ENCODE measurements at regions not wholly inside any gene's neighbourhood (a gene's known extent, or its start where the extent isn't known, plus 50 kb on each side); places are given as distances from the start of the nearest gene placed in this dataset.
"Not testable (repeated sequence)": the region's sequence is repeated elsewhere in the genome, so short reads cannot be mapped to it uniquely, and the experiment has no call there.

DNA sequence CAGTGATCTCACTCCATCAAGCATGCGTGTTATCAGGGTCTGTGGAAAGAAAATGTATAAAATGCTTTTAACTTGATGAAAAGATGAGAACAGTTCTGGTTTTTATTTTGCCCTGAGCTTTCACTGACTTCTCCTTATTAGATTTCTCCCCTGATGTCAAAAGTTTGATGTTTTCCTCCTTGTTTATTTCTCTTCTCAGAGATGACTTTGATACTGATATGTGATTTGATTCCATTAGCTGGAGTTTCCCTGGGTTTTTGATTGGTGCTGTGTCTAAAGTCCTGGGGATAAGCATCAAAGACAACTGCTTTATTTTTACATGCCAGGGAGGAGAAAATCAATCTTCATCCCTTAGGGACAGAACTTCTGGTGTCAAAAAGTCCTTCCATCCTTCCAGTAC lies 510.0 kb downstream of the KCTD16 start:
- Mint-ChIP-seq H3K27me3 (ENCODE audit: low read depth) (no peaks in the 10 kb centered on the region), H3K9me3 (peaks cover 17% of the 10 kb centered on the region), H3K27ac (no peak overlapping the region), H3K36me3 (ENCODE audit: low read depth) (no peaks in the 10 kb centered on the region), H3K4me1 (ENCODE audit: low read depth) (no peaks in the 10 kb centered on the region), H3K4me3 (ENCODE audit: low read depth) (no peak overlapping the region)
- no peak for DNase-seq (ENCODE audit: low spot score)
- intact Hi-C loops (cut with micrococcal nuclease), result no loop called here

GRCh38 chr5:144671066-144671465 lies 500.4 kb downstream of the KCTD16 start:
- no peak overlapping the region for H3K27ac Mint-ChIP-seq
- H3K9me3 Mint-ChIP-seq, result peaks cover 7% of the 10 kb centered on the region
- H3K36me3 Mint-ChIP-seq (ENCODE audit: low read depth), result no peaks in the 10 kb centered on the region
- intact Hi-C loops (cut with micrococcal nuclease), result no loop called here
- H3K27me3 Mint-ChIP-seq (ENCODE audit: low read depth), result no peaks in the 10 kb centered on the region
- no peak for DNase-seq (ENCODE audit: low spot score)
- H3K4me3 Mint-ChIP-seq (ENCODE audit: low read depth), result no peak overlapping the region
- H3K4me1 Mint-ChIP-seq (ENCODE audit: low read depth), result no peaks in the 10 kb centered on the region

GRCh38 chr5:144659634-144660227 lies 489.1 kb downstream of the KCTD16 start:
- Mint-ChIP-seq H3K27ac (no peak overlapping the region), H3K36me3 (ENCODE audit: low read depth) (no peaks in the 10 kb centered on the region), H3K4me3 (ENCODE audit: low read depth) (no peak overlapping the region), H3K9me3 (no peaks in the 10 kb centered on the region), H3K27me3 (ENCODE audit: low read depth) (no peaks in the 10 kb centered on the region), H3K4me1 (ENCODE audit: low read depth) (no peaks in the 10 kb centered on the region)
- no peak for DNase-seq (ENCODE audit: low spot score)
- intact Hi-C loops (cut with micrococcal nuclease), result no loop called here

DNA sequence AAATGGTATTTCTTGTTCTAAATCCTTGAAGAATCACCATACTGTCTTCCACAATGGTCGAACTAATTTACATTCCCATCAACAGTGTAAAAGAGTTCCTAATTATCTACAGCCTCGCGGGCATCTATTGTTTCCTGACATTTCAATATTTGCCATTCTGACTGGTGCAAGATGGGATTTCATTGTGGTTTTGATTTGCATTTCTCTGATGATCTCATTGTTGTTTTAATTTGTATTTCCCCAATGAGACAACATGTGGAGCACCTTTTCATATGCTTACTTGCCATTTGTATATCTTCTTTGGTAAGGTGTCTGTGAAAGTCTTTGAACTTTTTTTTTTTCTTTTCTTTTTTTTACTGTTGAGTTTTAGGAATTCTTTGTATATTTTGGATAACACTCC lies 473.6 kb downstream of the KCTD16 start:
- H3K27me3 Mint-ChIP-seq (ENCODE audit: low read depth), result no peaks in the 10 kb centered on the region
- no peak for DNase-seq (ENCODE audit: low spot score)
- H3K4me3 Mint-ChIP-seq (ENCODE audit: low read depth), result no peak overlapping the region
- no peaks in the 10 kb centered on the region for H3K4me1 Mint-ChIP-seq (ENCODE audit: low read depth)
- H3K36me3 Mint-ChIP-seq (ENCODE audit: low read depth), result no peaks in the 10 kb centered on the region
- peaks cover 7% of the 10 kb centered on the region for H3K9me3 Mint-ChIP-seq
- no peak overlapping the region for H3K27ac Mint-ChIP-seq
- intact Hi-C loops (cut with micrococcal nuclease), result no loop called here

GRCh38 chr5:144638787-144639186 lies 468.1 kb downstream of the KCTD16 start:
- no peak for DNase-seq (ENCODE audit: low spot score)
- Mint-ChIP-seq H3K27ac (no peak overlapping the region), H3K36me3 (ENCODE audit: low read depth) (no peaks in the 10 kb centered on the region), H3K4me1 (ENCODE audit: low read depth) (no peaks in the 10 kb centered on the region), H3K4me3 (ENCODE audit: low read depth) (no peak overlapping the region), H3K27me3 (ENCODE audit: low read depth) (no peaks in the 10 kb centered on the region), H3K9me3 (peaks cover 22% of the 10 kb centered on the region)
- intact Hi-C loops (cut with micrococcal nuclease), result no loop called here

DNA sequence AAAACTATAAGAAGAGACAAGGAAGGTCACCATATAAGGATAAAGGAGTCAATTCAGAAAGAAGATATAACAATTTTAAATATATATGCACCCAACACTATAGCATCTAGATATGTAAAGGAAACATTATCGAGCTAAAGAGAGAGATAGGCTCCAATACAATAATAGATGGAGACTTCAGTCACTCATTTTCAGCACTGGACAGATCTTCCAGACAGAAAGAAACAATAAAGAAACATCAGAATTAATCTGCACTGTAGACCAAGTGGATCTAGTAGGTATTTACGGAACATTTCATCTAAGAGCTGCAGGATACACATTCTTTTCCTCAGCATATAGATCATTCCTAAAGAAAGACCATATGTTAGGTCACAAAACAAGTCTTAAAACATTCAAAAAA lies 463.5 kb downstream of the KCTD16 start:
- intact Hi-C loops (cut with micrococcal nuclease), result no loop called here
- Mint-ChIP-seq H3K4me1 (ENCODE audit: low read depth) (no peaks in the 10 kb centered on the region), H3K36me3 (ENCODE audit: low read depth) (no peaks in the 10 kb centered on the region), H3K27ac (no peak overlapping the region), H3K4me3 (ENCODE audit: low read depth) (no peak overlapping the region), H3K27me3 (ENCODE audit: low read depth) (no peaks in the 10 kb centered on the region), H3K9me3 (peaks cover 40% of the 10 kb centered on the region)
- no peak for DNase-seq (ENCODE audit: low spot score)

- intact Hi-C loops (cut with micrococcal nuclease), result no loop called here
- H3K9me3 Mint-ChIP-seq, result peaks cover 8% of the 10 kb centered on the region
- H3K27ac Mint-ChIP-seq, result no peak overlapping the region
- no peaks in the 10 kb centered on the region for H3K4me1 Mint-ChIP-seq (ENCODE audit: low read depth)
- DNase-seq (ENCODE audit: low spot score), result no peak
- H3K4me3 Mint-ChIP-seq (ENCODE audit: low read depth), result no peak overlapping the region
- H3K27me3 Mint-ChIP-seq (ENCODE audit: low read depth), result no peaks in the 10 kb centered on the region
- H3K36me3 Mint-ChIP-seq (ENCODE audit: low read depth), result no peaks in the 10 kb centered on the region
These were observed 427.9 kb downstream of the KCTD16 start for GRCh38 chr5:144598451-144599068.

GRCh38 chr5:144596517-144596916 lies 425.8 kb downstream of the KCTD16 start:
- no peak for DNase-seq (ENCODE audit: low spot score)
- Mint-ChIP-seq H3K9me3 (peaks cover 11% of the 10 kb centered on the region), H3K4me1 (ENCODE audit: low read depth) (no peaks in the 10 kb centered on the region), H3K36me3 (ENCODE audit: low read depth) (no peaks in the 10 kb centered on the region), H3K27me3 (ENCODE audit: low read depth) (no peaks in the 10 kb centered on the region), H3K4me3 (ENCODE audit: low read depth) (no peak overlapping the region), H3K27ac (no peak overlapping the region)
- intact Hi-C loops (cut with micrococcal nuclease), result no loop called here

- no peak overlapping the region for H3K4me3 Mint-ChIP-seq (ENCODE audit: low read depth)
- no peaks in the 10 kb centered on the region for H3K4me1 Mint-ChIP-seq (ENCODE audit: low read depth)
- no peaks in the 10 kb centered on the region for H3K36me3 Mint-ChIP-seq (ENCODE audit: low read depth)
- DNase-seq (ENCODE audit: low spot score), result no peak
- H3K9me3 Mint-ChIP-seq, result peaks cover 16% of the 10 kb centered on the region
- H3K27me3 Mint-ChIP-seq (ENCODE audit: low read depth), result no peaks in the 10 kb centered on the region
- H3K27ac Mint-ChIP-seq, result no peak overlapping the region
- intact Hi-C loops (cut with micrococcal nuclease), result no loop called here
These were observed 424.2 kb downstream of the KCTD16 start for GRCh38 chr5:144594919-144595318.

- H3K4me1 Mint-ChIP-seq (ENCODE audit: low read depth); H3K36me3 Mint-ChIP-seq (ENCODE audit: low read depth); H3K27me3 Mint-ChIP-seq (ENCODE audit: low read depth); intact Hi-C loops (cut with micrococcal nuclease); H3K4me3 Mint-ChIP-seq (ENCODE audit: low read depth); DNase-seq (ENCODE audit: low spot score); H3K27ac Mint-ChIP-seq: not testable (repeated sequence)
- H3K9me3 Mint-ChIP-seq, result peaks cover 13% of the 10 kb centered on the region
These were observed 423.6 kb downstream of the KCTD16 start for GRCh38 chr5:144594234-144594633.

DNA sequence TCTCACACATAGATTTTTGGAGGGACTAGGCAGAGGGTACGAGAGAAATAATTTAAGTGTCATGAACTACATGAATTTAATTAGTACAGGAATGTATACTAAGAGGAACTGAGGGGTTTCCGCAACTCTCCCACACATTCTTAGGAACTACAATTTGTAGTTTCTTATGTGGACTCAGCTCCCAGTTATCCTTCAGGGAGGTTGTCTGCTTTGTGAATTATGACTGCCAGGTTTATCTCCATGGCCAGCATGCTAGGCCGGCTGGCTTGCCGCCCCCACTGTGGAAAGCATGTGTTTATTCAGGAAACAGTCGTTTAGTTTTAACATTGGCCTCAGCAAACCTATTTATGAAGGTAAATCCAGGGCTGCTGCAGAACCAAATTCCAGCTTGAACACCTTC lies 415.0 kb downstream of the KCTD16 start:
- no peak overlapping the region for H3K4me3 Mint-ChIP-seq (ENCODE audit: low read depth)
- no peaks in the 10 kb centered on the region for H3K4me1 Mint-ChIP-seq (ENCODE audit: low read depth)
- no peaks in the 10 kb centered on the region for H3K9me3 Mint-ChIP-seq
- intact Hi-C loops (cut with micrococcal nuclease), result no loop called here
- no peaks in the 10 kb centered on the region for H3K36me3 Mint-ChIP-seq (ENCODE audit: low read depth)
- no peak for DNase-seq (ENCODE audit: low spot score)
- no peaks in the 10 kb centered on the region for H3K27me3 Mint-ChIP-seq (ENCODE audit: low read depth)
- no peak overlapping the region for H3K27ac Mint-ChIP-seq

DNA sequence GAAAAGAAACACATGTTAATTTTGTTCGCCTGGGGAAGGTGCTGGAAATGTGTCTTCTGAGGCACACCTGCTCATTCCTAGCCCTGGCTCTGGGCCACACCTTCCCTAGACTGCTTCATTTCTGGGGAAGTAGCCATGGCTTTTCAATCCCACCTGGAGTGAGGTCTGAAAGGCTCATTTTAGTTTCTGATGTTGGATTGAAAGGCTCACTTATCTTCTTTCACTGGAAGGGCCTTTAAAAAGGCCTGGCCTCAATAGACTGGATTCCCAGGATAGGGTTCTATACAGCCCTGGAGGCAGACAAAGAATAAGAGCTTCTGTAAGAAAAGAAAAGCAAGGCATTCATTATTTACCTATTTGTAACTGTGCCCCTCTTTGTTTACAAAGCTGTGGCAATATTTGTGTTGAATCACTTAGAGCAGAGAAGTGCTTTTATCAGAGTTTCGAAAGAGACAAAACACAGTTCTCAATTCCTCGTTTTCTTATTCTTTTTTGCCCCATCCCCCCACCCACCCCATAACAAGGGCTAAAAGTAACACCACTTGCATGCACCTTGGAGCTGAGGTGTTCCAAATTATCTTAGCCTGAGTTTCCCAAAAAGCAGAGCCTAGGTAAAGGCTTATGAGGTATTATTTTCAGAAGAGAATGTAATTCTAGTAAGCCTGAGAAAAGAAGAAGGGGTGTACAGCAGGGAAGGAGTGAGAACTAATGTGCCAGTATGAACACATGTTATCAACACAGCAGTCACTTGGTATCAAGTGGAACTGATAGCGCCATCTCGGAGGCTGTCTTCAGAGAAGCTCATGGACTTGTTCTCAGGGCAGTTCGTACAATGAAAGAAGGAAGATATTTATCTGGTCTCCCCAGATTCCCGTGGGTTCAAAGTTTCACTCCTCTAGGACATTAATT lies 413.1 kb downstream of the KCTD16 start:
- Mint-ChIP-seq H3K27ac (no peak overlapping the region), H3K27me3 (ENCODE audit: low read depth) (no peaks in the 10 kb centered on the region), H3K36me3 (ENCODE audit: low read depth) (no peaks in the 10 kb centered on the region), H3K4me3 (ENCODE audit: low read depth) (no peak overlapping the region), H3K9me3 (no peaks in the 10 kb centered on the region), H3K4me1 (ENCODE audit: low read depth) (no peaks in the 10 kb centered on the region)
- no peak for DNase-seq (ENCODE audit: low spot score)
- intact Hi-C loops (cut with micrococcal nuclease), result no loop called here

- Mint-ChIP-seq H3K27ac (no peak overlapping the region), H3K9me3 (no peaks in the 10 kb centered on the region), H3K36me3 (ENCODE audit: low read depth) (no peaks in the 10 kb centered on the region), H3K4me3 (ENCODE audit: low read depth) (no peak overlapping the region), H3K4me1 (ENCODE audit: low read depth) (no peaks in the 10 kb centered on the region), H3K27me3 (ENCODE audit: low read depth) (no peaks in the 10 kb centered on the region)
- no peak for DNase-seq (ENCODE audit: low spot score)
- intact Hi-C loops (cut with micrococcal nuclease), result no loop called here
These were observed 411.4 kb downstream of the KCTD16 start for GRCh38 chr5:144582066-144582465.
